Thoracic aorta (tissue), 2 donors: ENCODE measurements at regions not wholly inside any gene's neighbourhood (a gene's known extent, or its start where the extent isn't known, plus 50 kb on each side); places are given as distances from the start of the nearest gene placed in this dataset.
A peak's percentile ranks its signal among the peaks of the same experiment; 100 is the strongest.

Experiments used
- ATAC-seq: fragments of 150-250 bp; one replicate; pipeline ENCODE4 v1.8.0; 2017; ENCODE audit warnings: low read depth; ENCODE audit not compliant: insufficient number of reproducible peaks, low FRiP score
- DNase-seq: peaks from one replicate; pipeline ENCODE4 v3.0.0-alpha.2; 2020; ENCODE audit warnings: low spot score
- H3K27ac ChIP-seq, 2 donors: fragments of 200-600 bp; sonication (generic); 1 replicate in 1 of 2; 2 replicates in 1 of 2; pipeline ENCODE4 v1.5.1; 2016; ENCODE audit warnings: mild to moderate bottlenecking in 2 of 2, moderate library complexity in 2 of 2
- H3K27me3 ChIP-seq: fragments of 200-600 bp; sonication (generic); replicated peaks from 2 replicates; pipeline ENCODE4 v1.6.0; 2016; ENCODE audit warnings: mild to moderate bottlenecking; ENCODE audit not compliant: insufficient read depth
- H3K36me3 ChIP-seq: fragments of 200-600 bp; sonication (generic); one replicate; pipeline ENCODE4 v1.5.1; 2016
- H3K4me1 ChIP-seq, 2 donors: fragments of 200-600 bp; sonication (generic); 1 replicate in 1 of 2; 2 replicates in 1 of 2; pipeline versions ENCODE4 v1.5.1 to v1.6.0; 2016; ENCODE audit warnings: low read depth in 2 of 2, mild to moderate bottlenecking in 1 of 2; ENCODE audit not compliant: control insufficient read depth in 1 of 2
- H3K4me3 ChIP-seq: fragments of 200-600 bp; sonication (generic); 2 replicates; pipeline ENCODE4 v1.5.1; 2016; ENCODE audit warnings: mild to moderate bottlenecking
- H3K9me3 ChIP-seq: fragments of 200-600 bp; sonication (generic); 2 replicates; pipeline ENCODE4 v1.5.1; 2016
- TF ChIP-seq, protein P1 (sequence below): fragments of 200-600 bp; sonication (generic); IDR thresholded peaks from one replicate; pipeline ENCODE4 v1.5.1; 2019; ENCODE audit warnings: antibody characterized with exemption

- H3K27me3 ChIP-seq = no peaks in the 10 kb centered on the region
- no peak overlapping the region for H3K4me3 ChIP-seq
- peaks cover 14 to 28% of the 10 kb centered on the region in 2 donors for H3K4me1 ChIP-seq
- DNase-seq = no peak
- ATAC-seq = no peak
- H3K9me3 ChIP-seq = no peaks in the 10 kb centered on the region
- no peaks in the 10 kb centered on the region for H3K36me3 ChIP-seq
- H3K27ac ChIP-seq = no peak overlapping the region
- TF ChIP-seq, protein P1, sequence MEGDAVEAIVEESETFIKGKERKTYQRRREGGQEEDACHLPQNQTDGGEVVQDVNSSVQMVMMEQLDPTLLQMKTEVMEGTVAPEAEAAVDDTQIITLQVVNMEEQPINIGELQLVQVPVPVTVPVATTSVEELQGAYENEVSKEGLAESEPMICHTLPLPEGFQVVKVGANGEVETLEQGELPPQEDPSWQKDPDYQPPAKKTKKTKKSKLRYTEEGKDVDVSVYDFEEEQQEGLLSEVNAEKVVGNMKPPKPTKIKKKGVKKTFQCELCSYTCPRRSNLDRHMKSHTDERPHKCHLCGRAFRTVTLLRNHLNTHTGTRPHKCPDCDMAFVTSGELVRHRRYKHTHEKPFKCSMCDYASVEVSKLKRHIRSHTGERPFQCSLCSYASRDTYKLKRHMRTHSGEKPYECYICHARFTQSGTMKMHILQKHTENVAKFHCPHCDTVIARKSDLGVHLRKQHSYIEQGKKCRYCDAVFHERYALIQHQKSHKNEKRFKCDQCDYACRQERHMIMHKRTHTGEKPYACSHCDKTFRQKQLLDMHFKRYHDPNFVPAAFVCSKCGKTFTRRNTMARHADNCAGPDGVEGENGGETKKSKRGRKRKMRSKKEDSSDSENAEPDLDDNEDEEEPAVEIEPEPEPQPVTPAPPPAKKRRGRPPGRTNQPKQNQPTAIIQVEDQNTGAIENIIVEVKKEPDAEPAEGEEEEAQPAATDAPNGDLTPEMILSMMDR = no peak
Measured at GRCh38 chr13:75195495-75196146, 286.3 kb downstream of the TBC1D4 start.

- DNase-seq = no peak
- peaks cover 14 to 28% of the 10 kb centered on the region in 2 donors for H3K4me1 ChIP-seq
- H3K27me3 ChIP-seq = no peaks in the 10 kb centered on the region
- H3K9me3 ChIP-seq = no peaks in the 10 kb centered on the region
- TF ChIP-seq, protein P1 = no peak
- no peak overlapping the region for H3K4me3 ChIP-seq
- no peaks in the 10 kb centered on the region for H3K36me3 ChIP-seq
- peak overlapping the region in 1 of 2 donors; percentile 23 for H3K27ac ChIP-seq
- ATAC-seq = peak; percentile 82
Measured at GRCh38 chr13:75194717-75195462, 287.1 kb downstream of the TBC1D4 start.

DNA sequence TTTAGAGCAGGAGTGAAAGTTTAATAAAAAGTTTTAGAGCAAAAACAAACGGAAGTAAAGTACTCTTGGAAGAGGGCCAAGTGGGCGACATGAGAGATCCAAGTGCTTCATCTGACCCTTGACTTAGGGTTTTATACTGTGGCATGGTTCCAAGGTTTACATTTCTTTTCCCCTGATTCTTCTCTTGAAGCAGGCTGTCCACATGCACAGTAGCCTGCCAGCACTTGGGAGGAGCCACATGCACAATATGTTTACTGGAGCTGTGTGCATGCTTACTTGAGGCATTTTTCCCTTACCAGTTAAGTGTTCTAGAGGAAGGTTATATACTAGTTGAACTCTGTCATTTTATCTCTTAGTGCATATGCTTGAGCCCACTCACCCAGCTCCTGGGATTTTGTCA is 295.6 kb downstream of the TBC1D4 start:
- Histone ChIP-seq H3K4me1 (peaks cover 0 to 4% of the 10 kb centered on the region in 2 donors), H3K27ac (no peak overlapping the region), H3K4me3 (no peak overlapping the region), H3K9me3 (no peaks in the 10 kb centered on the region), H3K36me3 (no peaks in the 10 kb centered on the region), H3K27me3 (no peaks in the 10 kb centered on the region)
- DNase-seq (no peak), ATAC-seq (no peak)
- TF ChIP-seq, protein P1 = no peak

GRCh38 chr13:75181906-75182305 is 300.1 kb downstream of the TBC1D4 start:
- no peak overlapping the region for H3K4me3 ChIP-seq
- H3K9me3 ChIP-seq = no peaks in the 10 kb centered on the region
- DNase-seq (no peak), ATAC-seq (no peak)
- peaks cover 0 to 4% of the 10 kb centered on the region in 2 donors for H3K4me1 ChIP-seq
- TF ChIP-seq, protein P1 = no peak
- H3K27me3 ChIP-seq = no peaks in the 10 kb centered on the region
- no peaks in the 10 kb centered on the region for H3K36me3 ChIP-seq
- no peak overlapping the region for H3K27ac ChIP-seq

DNA sequence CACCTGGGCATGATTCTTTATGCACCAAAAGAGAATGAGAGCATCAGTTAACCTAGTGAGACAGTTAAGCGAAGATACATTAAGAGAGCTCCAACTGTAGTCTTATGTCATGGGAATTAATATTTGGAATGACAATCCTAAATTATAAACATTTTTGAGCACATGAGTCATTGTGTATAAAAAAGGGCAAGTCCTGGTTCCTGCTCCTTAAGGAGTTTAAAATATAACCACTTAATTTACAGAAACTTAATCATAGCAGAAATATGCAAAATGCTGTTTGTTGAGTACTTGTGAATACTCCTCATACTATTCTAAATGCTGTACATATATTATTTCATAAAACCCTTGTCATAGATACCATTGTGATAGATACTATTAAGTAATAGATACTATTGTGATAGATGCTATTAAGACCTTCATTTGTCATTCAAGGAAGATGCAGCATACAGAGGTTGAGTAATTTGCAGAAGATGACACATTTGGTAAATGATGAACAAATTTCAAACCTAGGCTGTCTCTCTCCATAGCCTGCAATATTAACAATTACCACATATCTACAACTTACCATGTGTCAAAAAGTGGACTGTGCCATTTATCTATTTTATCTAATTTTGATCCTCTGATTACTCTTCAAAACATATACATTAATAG is 301.0 kb downstream of the TBC1D4 start:
- no peaks in the 10 kb centered on the region for H3K9me3 ChIP-seq
- no peak for ATAC-seq
- H3K27ac ChIP-seq = no peak overlapping the region
- peaks cover 0 to 4% of the 10 kb centered on the region in 2 donors for H3K4me1 ChIP-seq
- no peak overlapping the region for H3K4me3 ChIP-seq
- no peaks in the 10 kb centered on the region for H3K36me3 ChIP-seq
- TF ChIP-seq, protein P1 = no peak
- H3K27me3 ChIP-seq = no peaks in the 10 kb centered on the region
- no peak for DNase-seq
